Stimulated activated CD8-positive, alpha-beta memory T cell treated with anti-CD3 and anti-CD28 coated beads, Interleukin-12 subunit alpha, Interleukin-12 subunit beta, amount 100 ng/mL, for 24 hours (primary cell): ENCODE measurements at regions not wholly inside any gene's neighbourhood (a gene's known extent, or its start where the extent isn't known, plus 50 kb on each side); places are given as distances from the start of the nearest gene placed in this dataset.
"Not testable (repeated sequence)": the region's sequence is repeated elsewhere in the genome, so short reads cannot be mapped to it uniquely, and the experiment has no call there.

Experiments
- DNase-seq: peaks from one replicate; pipeline ENCODE4 v3.0.0-alpha.2; 2020; ENCODE audit errors: extremely low read depth

DNA sequence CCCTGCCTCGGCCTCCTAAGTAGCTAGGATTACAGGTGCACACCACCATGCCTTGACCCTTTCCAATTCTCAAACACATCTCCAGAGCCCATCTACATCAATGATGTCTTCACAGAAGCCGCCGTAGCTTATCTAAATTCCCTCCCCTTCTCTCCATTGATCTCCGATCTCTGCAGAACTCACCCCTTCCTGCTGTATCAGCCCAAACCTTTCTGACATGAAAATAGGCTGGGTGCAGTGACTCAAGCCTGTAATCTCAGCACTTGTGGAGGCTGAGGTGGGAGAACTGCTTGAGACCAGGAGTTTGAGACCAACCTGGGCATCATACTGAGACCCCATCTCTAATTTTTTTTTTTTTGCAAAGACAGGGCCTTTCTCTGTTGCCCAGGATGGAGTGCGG, 406.6 kb upstream of the AMELY start:
- DNase-seq, result no peak

DNA sequence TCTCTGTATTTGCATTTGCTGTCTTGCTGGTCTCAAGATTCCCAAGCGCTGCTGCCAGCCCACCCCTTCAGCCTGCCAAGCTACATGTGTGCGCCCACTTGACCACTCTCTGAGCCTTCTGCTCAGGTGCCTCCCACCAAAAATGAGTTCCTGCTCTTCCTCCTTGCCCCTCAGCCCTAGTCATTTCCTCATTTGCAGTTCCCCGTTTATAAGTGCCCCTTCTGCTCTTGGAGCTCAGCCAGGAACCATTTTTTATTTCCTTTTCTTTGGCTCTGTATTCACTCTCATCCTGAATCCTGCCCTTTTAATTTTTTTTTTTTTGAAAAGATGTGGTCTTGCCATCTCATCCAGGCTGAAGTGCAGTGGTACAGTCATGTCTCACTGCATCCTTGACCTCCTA, 406.0 kb upstream of the AMELY start:
- no peak for DNase-seq

DNA sequence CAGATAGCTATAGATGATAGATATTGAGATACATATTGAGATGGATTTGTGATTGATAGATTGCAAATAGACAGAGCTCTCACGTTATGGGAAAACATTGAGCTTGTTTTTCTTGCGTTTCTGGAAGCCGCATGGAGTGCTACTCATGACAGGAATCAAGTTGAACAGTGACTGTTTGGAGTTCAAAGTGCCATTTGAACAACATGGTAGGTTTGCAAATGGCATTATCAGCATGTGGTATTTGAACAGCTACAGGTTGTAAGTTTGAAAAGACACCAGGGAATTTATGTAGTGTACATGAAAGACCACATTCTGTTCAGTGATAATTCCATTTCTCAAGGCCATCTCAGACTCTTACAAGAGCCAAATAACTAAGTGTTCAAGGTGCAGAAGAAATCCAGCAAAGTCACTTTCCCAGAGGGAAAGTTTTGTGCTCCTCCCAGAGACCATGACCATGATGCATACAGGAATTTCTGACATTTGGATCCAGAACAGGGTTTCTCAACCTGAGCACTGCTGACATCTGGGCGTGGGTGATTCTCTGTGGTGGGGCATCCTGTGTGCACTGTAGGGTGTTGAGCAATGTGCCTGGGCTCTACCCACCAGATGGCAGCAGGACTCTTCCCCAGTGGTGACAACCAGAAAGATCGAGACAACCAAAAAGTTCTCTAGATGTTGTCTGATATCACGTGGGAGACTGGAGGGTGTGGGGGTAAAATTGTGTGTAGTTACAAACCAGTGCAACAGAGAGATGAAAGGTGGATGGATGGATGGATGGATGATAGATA, 399.1 kb upstream of the AMELY start:
- DNase-seq, result peak; percentile 17

DNA sequence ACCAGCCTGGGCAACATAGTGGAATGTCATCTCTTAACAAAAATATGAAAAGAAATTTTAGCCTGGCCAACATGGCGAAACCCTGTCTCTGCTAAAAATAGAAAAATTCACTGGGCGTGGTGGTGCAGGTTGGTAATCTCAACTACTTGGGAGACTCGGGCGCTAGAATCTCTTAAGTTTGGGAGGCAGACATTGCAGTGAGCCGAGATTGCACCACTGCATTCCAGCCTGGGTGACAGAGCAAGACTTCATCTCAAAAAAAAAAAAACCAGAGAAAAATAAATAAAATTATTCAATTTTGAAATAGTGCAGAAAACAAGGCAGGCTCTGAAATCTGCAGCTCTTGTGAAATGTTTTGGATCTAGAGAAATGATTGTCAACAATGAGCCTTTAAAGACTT, 397.3 kb upstream of the AMELY start:
- no peak for DNase-seq

DNA sequence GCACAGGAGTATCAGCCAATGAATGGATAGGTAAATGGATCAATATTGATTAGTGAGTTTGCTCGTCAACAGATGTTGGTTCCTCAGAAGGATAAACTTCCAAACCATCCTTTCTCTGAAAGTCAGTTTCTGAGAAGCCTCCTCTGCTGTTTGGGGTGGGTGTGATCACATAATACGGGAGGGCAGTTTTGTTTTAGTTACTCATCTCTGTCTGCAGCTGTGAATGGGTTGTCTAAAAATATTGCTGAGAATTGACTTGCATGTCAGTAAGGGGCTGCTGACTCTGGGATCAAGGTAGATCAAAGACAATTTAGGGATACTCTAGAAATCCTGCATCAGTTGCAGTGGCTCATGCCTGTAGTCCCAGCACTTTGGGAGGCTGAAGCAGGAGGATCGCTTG, 390.8 kb upstream of the AMELY start:
- DNase-seq, result no peak

DNA sequence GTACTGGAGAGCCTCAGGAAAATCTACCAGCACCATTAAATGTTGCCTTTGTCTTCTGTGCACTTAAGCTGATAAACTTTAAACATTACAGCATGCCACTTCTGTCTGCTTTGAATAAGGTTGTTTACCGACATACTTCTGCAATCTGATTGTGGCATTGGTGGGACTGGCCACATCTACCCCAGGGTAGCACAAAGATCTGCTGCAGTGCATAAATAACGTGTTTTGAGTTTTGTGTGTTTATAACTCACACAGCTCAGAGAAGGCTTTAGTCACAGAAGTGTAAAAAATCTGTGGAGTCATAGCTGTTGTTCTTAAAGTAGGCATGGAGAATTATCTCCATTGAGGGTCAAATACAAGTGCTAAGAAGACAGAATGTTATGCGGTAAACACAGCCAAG, 388.4 kb upstream of the AMELY start:
- no peak for DNase-seq

DNA sequence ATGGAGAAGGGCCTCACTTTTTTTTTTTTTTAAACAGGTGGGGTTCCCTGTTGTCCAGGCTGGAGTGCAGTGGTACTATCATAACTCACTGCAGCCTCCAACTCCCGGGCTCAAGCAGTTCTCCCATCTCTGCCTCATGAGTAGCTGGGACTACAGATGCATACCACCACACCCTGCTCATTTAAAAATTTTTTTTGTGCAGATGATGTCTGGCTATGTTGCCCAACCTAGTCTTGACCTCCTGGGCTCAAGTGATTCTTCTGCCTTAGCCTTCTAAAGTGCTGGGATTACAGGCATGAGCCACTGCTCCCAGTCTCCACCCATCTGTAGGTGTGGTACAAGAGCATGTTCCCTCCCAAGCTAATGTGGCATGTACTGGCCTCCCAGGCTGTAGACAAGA, 380.6 kb upstream of the AMELY start:
- DNase-seq, result no peak

DNA sequence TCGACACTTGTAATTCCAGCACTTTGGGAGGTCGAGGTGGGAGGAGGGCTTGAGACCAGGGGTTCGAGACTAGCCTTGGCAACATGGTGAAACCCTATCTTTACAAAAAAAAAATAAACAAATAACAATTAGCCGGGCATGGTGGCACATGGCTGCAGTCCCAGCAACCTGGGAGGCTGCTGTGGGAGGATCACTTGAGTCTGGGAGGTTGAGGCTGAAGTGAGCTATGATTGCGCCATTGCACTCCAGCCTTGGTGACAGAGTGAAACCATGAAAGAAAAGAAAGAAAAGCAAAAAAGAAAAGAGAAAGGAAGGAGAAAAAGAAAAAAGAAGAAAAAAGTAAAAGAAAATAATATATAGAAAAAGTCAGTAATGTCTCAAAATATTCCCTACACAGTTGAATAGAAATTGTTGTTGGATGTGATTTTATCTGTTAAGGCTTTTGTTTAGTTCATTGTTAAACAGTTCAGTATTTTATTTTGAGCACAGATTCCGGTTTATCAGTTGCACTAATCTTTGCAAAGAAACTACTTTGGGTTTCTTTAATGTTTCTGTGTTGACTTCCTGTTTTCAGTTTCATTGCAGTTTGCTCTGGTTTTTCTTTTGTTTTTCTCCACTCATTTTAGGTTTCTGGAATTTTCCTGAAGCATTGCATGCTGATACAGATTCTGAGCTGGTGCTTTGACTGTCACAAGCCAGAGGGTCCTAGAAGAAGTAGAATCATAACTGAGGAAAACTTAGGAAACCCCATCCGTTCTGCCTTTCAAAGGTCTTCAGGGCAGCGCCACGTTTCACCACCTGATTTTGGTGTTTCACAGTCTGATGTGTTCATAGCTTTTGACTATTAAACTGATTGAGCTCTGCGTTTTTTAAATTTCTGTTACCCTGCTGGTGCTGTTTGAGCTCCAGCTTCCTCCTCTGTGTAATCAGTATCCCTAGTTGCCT, 378.6 kb upstream of the AMELY start:
- no peak for DNase-seq

DNA sequence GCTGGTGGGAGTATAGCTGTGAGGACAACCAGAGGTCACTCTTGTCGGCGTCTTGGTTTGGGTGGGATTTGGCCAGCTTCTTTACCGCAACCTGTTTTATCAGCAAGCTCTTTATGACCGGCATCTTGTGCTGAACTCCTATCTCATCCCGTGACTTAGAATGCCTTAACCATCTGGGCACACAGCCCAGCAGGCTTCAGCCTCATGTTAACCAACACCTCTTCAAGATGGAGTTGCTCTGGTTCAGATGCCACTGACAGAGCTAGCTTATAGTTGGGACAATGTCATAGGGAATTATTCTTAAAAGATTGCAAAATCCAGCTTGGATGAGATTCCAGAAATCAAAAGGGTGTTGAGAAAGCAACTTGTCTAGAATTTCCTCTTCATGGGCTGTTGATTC, 377.1 kb upstream of the AMELY start:
- no peak for DNase-seq

DNA sequence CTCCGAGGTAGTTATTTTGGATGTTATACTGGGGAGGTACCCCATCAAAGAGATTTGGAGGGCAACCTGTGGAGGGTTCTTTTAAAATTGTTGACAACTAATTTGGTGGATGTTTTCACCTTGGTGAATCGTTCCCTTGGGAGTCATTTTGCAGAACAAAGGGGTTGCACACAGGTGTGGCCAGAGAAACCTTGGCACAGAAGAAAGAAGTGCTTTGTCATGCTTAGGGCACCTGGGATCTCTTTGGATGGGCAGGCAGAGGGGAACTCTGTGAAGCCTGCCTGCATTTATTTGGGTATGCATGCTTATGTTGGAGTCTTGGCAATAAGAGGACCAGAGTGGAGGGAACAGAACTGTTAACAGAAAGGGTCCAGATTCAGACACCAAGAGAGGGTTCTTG, 376.4 kb upstream of the AMELY start:
- not testable (repeated sequence) for DNase-seq

DNA sequence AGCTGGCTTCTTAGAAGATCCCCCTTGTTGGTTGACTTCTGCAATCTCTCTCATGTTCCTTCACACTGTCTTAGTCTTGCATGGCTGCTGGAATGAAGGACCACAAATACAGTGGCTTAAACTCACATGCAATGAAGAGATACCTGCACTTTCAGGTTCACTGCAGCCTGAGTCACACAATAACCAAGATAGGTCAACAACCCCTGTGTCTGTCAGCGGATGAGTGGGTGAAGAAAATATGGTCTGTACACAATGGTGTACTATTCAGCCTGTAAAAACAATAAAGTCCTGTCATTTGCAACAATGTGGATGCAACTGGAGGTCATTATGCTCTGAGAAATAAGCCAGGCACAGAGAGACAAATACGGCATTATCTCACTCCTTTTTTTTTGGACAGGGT, 373.8 kb upstream of the AMELY start:
- DNase-seq, result no peak

DNA sequence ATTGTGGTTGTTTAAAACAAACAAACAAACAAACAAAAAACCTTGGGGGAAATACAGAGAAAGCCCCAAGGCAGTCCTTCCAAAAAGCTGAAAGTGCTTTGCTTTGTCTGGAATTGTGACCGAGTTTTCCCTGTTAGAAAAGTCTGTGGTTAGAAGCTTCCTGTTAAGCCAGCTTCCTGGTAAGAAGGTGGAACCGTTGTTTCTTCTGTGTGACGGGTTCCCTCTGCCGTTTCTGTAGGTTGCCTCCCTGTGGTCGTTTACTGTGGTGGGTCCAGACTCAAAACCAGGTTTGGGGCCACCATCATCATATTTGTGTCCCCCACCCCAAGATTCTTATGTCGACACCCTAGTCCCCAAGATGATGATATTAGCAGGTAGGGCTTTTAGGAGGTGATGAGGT, 371.4 kb upstream of the AMELY start:
- no peak for DNase-seq

DNA sequence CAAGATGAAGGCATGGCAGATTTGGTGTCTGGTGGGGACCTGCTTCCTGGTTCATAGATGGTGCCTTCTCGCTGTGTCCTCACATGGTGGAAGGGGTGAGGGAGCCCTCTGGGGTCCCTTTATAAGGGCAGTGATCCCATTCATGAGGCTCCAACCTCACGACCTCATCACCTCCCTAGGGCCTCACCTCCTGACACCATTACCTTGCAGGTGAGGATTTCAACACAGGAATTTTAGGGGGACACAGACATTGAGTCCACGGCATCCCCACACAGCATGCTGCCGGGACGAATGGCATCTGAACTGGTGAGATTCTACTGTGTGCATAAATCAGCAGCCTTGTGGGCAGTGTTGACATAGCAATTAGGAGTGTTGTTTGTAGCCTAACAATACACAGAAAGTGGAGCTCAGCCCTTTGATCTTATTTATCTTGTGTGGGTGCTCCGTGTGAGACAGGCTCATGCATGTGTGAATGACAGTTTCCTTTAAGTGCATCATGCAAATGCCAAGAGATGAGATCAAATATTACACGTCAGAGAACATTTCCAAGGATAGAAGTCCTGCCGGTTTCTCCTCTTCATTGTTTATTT, 368.7 kb upstream of the AMELY start:
- not testable (repeated sequence) for DNase-seq

DNA sequence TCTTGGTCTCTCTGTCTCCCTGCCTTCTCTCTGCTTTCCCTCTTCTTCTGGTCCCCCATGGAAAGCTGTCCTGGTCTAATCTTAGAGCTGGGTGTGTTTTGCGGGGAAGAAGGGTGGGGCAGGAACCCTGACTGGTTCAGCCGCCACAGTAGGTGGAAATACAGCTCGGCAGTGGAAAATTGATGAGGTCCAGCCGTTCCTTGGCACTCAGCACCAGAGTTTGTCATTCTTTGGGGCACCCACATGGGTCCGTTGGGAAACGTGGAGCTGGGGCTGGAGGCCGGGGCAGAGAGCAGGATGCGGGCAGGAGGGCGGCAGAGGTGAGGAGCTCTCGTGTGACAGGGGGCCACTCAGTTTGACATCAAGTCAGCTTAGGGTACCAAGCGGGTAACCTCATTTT, 364.2 kb upstream of the AMELY start:
- no peak for DNase-seq

DNA sequence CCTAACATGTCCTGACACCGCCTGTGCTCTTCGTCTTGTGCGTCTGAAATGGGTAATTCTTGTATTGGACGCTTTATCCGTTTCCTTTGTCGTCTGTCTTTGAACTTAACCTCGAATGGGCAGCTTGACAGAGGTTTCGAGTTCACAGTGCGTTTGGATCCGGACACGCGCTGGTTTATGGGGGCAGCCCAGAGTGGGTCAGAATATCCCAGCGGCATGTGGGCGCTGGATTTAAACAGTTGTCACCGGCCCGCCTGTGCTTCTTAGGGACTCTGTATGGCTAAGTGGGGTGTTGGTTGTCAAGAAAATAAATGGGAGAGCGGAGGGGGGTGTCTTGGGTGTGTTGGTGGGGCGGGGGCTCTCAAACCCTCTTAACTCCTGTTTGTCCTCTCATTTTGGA, 363.5 kb upstream of the AMELY start:
- DNase-seq, result no peak

DNA sequence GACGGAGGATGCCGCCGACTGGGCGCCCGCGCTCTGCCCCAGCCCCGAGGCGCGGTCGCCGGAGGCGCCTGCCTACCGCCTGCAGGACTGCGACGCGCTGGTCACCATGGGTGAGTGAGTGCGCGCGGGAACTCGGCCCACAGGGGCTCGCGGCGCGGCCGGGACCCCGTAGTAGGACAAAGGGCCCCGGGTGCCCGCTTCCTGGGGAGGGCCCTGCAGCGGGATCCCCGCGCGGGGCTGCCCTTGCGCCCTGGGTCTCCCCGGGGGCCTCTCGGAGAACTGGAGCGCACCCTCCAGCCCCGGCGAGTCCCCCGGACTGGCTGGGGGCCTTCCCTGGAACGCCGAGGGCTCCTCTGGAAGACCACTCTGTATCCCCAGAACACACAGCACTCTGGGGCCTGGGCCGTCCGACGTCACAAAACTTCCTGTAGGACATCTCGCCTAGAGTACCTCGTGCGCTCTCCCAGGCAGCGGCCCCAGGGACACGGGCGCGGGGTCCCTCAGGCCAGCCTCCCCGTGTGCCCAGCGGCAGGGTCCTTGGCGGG, 362.9 kb upstream of the AMELY start:
- no peak for DNase-seq

DNA sequence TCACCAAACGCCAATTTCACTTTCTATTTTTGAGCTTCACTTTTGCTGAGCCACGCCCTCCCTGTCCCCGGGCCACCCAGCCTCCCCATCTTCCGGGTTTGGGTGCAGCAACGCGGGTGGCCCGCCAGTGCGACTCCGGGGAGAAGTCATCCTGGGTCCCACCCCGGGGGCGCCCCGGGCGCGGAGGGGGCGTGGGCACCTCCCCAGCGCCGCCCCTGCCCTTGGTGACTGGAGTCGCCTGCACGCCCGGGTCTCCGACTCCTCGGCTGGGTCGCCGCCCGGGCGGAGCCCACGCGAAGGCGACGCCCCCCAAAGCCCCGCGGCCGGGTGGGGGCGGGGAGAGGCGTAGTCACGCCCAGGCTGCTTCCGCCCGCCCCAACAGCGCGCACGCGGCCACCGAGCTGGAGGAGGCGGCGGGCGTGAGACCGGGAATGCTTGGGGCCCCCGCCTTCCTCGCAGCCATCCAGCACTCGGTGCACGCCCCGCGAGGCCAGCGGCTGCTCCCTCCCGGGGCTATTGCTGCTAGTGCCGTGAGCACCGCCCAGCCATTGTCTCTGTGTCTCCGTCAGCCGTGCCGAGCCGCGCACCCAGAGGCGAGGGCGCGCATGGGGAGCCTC, 362.1 kb upstream of the AMELY start:
- peak; percentile 60 for DNase-seq

DNA sequence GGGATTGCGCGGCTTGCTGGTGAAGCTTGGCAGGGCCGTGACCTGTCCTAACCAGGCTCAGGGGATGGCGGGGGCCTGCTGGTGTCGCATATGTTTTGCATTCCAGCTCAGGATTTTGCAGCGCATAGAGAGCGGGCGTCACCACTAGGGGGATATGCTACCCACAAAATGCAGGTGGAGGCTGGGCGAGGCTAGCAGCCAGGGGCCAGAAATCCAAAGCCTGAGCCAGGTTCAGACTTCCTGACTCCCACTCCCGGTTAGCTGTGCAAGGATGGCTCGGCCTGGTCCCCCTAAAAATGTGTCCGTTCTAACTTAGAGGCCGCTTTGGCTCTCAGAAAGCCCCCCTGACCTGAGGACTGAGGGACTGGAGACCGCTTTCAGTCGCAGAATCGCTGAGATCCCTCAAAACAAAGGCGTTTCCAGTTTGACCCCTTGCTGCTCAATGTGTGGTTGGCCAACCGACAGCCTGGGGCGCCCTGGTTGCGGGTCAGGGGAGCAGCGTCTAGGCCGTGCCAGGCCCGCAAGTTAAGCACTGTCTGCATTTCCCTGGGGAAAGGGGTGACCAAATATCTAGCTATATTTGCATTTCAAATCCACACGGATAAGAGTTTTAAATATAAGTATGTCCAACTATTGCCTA, 361.1 kb upstream of the AMELY start:
- peak; percentile 32 for DNase-seq

DNA sequence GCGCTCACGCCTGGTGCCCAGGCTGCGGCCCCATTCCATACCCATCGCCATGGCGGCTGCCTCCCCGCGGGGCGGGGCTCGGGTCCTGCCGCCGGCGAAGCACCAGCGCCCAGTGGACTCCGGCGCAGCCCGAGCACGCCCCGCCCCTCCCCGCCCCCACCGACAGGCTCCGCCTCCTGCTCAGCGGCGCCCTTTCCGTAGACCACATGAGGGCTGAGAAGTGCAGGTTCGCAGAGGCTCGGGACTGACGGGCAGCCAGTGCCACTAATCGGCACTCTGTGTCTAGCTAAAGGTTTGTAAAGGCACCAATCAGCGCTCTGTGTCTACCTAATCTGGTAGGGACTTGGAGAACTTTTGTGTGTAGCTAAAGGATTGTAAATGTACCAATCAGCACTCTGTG, 352.2 kb upstream of the AMELY start:
- no peak for DNase-seq

DNA sequence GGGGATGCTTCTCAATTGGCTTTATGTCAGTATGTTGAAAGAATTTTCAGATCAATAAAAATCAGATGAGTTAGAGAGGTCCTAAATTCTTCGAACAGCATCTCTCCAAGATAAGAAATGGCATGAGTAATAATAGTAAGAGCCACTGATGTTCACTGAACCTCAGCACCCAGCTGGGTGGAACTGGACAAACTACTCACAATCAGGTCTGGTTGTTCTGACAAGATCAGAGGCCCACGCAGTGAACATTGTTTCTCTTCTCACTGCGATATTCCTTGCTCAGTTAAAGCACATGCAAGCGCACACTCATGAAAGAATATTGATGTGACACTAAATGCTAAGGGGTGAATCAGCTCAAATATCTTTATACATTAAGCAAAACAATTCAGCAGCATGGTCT, 351.0 kb upstream of the AMELY start:
- no peak for DNase-seq

DNA sequence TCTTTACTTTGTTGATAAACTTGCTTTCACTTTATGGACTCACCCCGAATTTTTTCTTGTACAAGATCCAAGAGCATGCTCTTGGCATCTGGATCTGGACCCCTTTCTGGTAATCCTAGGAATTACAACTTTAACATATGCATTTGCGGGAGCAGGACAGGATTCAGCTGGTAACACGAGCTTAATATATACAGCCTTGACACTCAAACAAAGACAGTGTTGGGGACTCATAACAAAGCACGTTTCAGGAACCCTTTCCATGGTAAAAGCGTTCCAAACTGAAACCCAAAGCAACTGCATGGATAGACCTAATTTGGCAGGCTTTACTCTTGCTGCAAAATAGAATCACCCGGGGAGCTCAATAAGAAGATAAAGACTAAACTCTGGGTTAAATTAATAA, 349.7 kb upstream of the AMELY start:
- no peak for DNase-seq

DNA sequence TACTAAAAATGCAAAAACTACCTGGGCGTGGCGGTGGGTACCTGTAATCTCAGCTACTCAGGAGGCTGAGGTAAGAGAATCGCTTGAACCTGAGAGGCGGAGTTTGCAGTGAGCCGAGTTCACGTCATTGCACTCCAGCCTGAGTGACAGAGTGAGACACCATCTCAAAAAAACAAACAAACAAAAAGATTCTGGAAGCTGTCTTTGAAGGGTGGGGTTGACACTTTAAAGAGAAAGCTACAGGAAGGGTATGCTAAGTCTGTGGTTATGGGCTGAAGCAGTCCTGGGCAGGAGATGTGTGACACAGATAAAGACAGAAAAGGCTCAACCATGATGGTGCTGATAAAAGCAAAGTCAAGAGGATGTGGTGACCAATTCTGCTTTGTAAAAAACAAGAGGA, 328.5 kb upstream of the AMELY start:
- no peak for DNase-seq
